Osteoblast (primary cell): ENCODE measurements at regions not wholly inside any gene's neighbourhood (a gene's known extent, or its start where the extent isn't known, plus 50 kb on each side); places are given as distances from the start of the nearest gene placed in this dataset.
"Not testable (repeated sequence)": the region's sequence is repeated elsewhere in the genome, so short reads cannot be mapped to it uniquely, and the experiment has no call there.

ENCODE experiments used
- DNase-seq: peaks from one replicate; pipeline ENCODE4 v3.0.0; 2011; ENCODE audit warnings: low spot score, mixed read lengths; ENCODE audit not compliant: insufficient read length; ENCODE audit errors: missing footprints
- H2AFZ ChIP-seq: 2 replicates; pipeline ENCODE4 v1.6.0; 2011; ENCODE audit warnings: mild to moderate bottlenecking, low read length
- H3K27ac ChIP-seq: 2 replicates; pipeline ENCODE4 v1.5.1; 2011; ENCODE audit warnings: mild to moderate bottlenecking, low read depth, low read length, moderate library complexity
- H3K27me3 ChIP-seq: 2 replicates; pipeline ENCODE4 v1.6.0; 2012; ENCODE audit warnings: mild to moderate bottlenecking, control low read depth, inconsistent platforms, low read length, moderate library complexity; ENCODE audit not compliant: insufficient read depth
- H3K36me3 ChIP-seq: 2 replicates; pipeline ENCODE4 v1.5.1; 2011; ENCODE audit warnings: mild to moderate bottlenecking, low read length, control low read depth, moderate library complexity; ENCODE audit not compliant: insufficient read depth
- H3K4me1 ChIP-seq: 2 replicates; pipeline ENCODE4 v1.5.1; 2011; ENCODE audit warnings: mild to moderate bottlenecking, low read length, control low read depth, moderate library complexity; ENCODE audit not compliant: insufficient read depth
- H3K4me2 ChIP-seq: 2 replicates; pipeline ENCODE4 v1.6.0; 2011; ENCODE audit warnings: mild to moderate bottlenecking, low read length; ENCODE audit not compliant: insufficient read depth
- H3K4me3 ChIP-seq: fragments of 200-600 bp; sonication (generic); 3 replicates; pipeline ENCODE4 v1.5.1; 2012; ENCODE audit warnings: mild to moderate bottlenecking, low read length, inconsistent platforms; ENCODE audit not compliant: insufficient read depth
- H3K79me2 ChIP-seq: 2 replicates; pipeline ENCODE4 v1.6.0; 2012; ENCODE audit warnings: mild to moderate bottlenecking, low read length, control low read depth, inconsistent platforms; ENCODE audit not compliant: insufficient read depth
- H3K9me3 ChIP-seq: 2 replicates; pipeline ENCODE4 v1.5.1; 2011; ENCODE audit warnings: low read depth, low read length, control low read depth
- H4K20me1 ChIP-seq: 2 replicates; pipeline ENCODE4 v1.6.0; 2012; ENCODE audit warnings: mild to moderate bottlenecking, low read length, control low read depth; ENCODE audit not compliant: insufficient read depth

DNA sequence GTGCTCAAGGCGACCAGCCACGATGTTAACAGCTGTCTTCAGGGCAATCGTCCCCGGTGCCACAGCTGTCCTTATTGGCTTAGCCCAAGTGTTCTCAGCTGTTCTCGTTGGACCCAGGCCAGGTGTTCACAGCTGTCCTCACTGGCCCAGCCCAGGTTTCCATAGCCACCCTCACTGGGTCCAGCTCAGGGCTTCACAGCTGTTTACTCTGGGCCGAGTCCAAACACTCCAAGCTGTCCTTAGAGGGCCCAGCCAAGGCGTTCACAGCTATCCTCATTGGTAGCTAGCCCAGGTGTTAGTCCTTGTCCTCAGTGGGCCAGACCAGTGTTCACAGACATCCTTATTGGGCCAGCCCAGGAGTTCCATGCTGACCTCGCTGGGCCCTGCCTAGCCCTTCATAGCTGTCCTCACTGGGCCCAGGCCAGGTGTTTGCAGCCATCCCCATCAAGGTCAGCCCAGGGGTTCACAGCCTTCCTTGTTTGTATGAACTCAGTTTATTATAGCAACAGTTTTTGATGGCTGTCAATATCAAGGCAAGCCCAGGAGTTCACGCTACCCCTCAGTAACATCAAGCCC lies 106.0 kb upstream of the THOC3 start:
- H4K20me1 ChIP-seq, H3K27me3 ChIP-seq, H3K4me2 ChIP-seq, H3K4me3 ChIP-seq, H3K79me2 ChIP-seq, H2AFZ ChIP-seq, H3K36me3 ChIP-seq, DNase-seq, H3K9me3 ChIP-seq, H3K27ac ChIP-seq, H3K4me1 ChIP-seq: not testable (repeated sequence)

DNA sequence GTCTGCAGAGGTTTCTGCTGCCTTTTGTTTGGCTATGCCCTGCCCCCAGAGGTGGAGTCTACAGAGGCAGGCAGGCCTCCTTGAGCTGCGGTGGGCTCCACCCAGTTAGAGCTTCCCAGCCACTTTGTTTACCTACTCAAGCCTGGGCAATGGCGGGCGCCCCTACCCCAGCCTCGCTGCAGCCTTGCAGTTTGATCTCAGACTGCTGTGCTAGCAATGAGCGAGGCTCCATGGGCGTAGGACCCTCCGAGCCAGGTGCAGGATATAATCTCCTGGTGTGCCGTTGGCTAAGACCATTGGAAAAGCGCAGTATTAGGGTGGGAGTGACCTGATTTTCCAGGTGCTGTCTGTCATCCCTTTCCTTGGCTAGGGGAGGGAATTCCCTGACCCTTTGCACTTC lies 115.6 kb upstream of the THOC3 start:
- not testable (repeated sequence) for H3K79me2 ChIP-seq, H3K4me1 ChIP-seq

DNA sequence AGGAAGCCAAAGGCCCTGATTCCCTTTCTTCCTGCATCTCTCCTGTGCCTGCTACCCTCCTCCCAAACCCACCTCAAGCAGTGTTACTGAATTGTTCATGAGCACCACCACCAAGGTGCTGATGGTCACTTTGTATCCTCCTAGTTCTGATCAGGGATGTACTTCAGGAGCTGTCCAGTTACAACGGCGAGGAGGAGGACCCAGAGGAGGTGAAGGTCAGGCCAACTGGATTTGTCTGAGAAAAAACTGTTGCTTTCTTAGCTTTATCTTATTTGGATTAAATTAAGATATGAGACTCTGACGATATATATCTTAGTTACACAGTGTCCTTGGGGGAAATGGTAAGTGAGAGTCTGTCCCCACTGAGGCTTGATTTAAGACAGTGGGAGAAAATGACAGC lies 135.0 kb upstream of the THOC3 start:
- not testable (repeated sequence) for H3K4me3 ChIP-seq, H4K20me1 ChIP-seq, H3K27me3 ChIP-seq, H3K36me3 ChIP-seq, H3K4me2 ChIP-seq, H3K4me1 ChIP-seq, DNase-seq, H2AFZ ChIP-seq, H3K27ac ChIP-seq, H3K79me2 ChIP-seq, H3K9me3 ChIP-seq

More for the DNA sequence above, 115.6 kb upstream of the THOC3 start:
- not testable (repeated sequence) for H3K4me2 ChIP-seq, H3K27ac ChIP-seq, H3K27me3 ChIP-seq, DNase-seq, H3K4me3 ChIP-seq, H3K9me3 ChIP-seq, H4K20me1 ChIP-seq, H3K36me3 ChIP-seq, H2AFZ ChIP-seq

DNA sequence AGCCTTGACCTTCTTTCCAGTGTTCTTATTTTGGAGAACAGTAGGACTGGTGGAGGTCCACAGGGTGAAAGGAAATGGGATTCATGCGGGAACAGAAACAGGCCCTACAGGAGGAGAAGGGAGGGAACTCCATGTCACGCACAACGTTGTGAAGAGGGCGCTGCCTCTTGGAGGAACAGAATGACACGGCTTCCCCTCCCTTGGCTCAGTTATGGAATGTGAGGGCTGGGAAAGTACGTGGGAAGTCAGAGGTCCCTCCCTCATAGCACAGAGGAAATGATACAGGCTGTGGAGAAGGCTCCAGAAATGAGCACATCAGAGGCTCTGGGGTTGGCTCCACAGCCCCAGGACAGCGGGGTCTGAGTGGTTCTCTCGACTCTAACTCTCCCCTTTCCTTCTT lies 125.3 kb upstream of the SIMC1 start:
- not testable (repeated sequence) for H3K9me3 ChIP-seq, H3K27me3 ChIP-seq, H3K4me3 ChIP-seq, DNase-seq, H4K20me1 ChIP-seq, H3K79me2 ChIP-seq, H3K4me2 ChIP-seq, H2AFZ ChIP-seq, H3K27ac ChIP-seq, H3K4me1 ChIP-seq, H3K36me3 ChIP-seq

DNA sequence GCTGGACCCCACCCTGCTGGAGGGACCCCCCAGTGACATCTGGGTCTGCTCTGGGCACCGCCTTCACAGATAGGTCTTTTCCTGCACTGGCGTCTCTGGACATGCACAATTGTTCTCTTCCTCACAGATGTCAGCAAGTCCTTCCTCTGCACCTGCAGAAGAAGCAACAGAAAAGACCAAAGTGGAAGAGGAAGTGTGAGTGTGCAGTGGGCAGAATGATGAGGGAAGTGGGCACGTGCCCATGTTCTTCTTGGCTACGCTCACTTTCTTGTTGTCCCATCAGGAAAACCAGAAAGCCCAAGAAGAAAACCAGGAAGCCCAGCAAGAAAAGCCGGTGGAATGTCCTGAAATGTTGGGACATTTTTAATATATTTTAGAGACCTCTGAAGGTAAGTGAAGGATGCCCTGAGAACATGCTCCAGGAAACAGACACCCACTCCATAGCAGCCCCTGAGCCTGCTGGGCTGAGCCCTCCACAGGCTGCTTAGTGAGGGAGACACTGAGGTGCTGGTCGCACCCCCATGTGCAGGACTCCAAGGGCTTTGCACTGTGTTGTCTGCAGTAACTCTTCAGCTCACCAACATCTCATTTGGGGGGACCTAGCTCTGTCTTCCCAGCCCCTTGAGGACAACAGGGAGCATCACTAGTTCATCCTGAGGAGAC lies 124.4 kb upstream of the SIMC1 start:
- H3K27ac ChIP-seq, H3K4me3 ChIP-seq, DNase-seq, H3K4me2 ChIP-seq, H2AFZ ChIP-seq, H3K9me3 ChIP-seq, H3K79me2 ChIP-seq, H3K36me3 ChIP-seq, H3K27me3 ChIP-seq, H4K20me1 ChIP-seq, H3K4me1 ChIP-seq: not testable (repeated sequence)

DNA sequence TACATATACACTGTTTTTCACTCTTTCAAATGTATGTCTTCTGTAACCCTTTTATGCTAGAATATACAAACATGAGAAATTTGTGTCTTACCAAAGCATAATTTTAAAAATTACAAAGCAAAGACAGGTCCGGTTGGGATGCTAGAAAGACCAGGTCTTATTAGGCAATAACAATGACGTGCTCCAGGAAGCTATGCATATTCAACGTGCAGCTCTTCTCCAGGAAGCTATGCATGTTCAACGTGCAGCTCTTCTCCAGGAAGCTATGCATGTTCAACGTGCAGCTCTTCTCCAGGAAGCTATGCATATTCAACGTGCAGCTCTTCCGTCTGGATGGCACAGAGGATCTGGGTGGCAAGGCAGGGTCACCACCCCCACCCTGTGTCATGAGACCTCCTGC lies 123.4 kb upstream of the SIMC1 start:
- H3K27me3 ChIP-seq, H3K4me3 ChIP-seq, DNase-seq, H2AFZ ChIP-seq, H3K36me3 ChIP-seq, H3K79me2 ChIP-seq, H4K20me1 ChIP-seq, H3K27ac ChIP-seq, H3K4me1 ChIP-seq, H3K4me2 ChIP-seq, H3K9me3 ChIP-seq: not testable (repeated sequence)

DNA sequence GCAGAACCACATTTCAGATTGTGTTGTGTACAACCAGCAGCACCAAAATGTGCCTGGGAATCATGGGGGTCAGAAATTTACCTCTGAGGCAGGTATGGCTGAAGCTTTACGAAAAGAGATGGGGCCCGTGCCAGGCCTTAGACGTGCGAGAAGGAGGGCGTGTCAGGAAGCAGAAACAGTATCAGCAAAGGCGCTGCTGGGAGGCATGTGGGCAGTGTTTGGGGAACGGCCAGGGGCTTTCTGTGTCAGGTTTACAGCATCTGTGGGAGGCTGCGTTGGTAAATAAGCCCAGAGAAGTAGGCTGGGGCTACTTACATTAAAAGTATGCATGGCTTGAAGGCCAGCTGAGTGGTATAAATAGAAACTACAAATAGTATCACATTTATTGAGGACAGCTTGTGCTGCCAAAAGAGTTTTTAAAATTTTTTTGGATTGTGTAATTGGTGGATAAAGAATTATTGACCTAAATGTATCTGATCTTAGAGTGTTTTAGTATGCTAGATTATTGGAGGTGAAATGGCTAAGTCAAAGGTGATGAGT lies 120.5 kb upstream of the SIMC1 start:
- H4K20me1 ChIP-seq, H2AFZ ChIP-seq, H3K36me3 ChIP-seq, H3K27me3 ChIP-seq, H3K4me3 ChIP-seq, DNase-seq, H3K79me2 ChIP-seq, H3K9me3 ChIP-seq, H3K4me1 ChIP-seq, H3K27ac ChIP-seq, H3K4me2 ChIP-seq: not testable (repeated sequence)

DNA sequence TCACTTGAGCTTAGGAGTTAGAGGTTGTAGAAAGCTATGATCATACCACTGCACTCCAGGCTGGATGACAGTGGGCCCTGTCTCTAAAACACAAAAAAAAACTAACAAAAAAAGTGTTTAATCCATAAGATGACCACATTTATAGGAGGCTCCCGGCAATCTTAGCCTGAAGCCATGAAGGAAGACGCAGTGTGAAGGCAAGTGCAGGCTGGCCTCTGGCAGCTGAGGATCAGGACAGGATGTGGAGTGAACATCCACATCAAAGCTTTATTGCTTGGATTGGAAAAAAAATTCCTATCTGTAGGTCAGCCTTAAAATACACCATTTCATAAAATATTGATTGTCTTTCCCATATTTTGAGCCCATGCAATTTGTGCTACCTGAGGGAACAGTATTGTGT lies 115.9 kb upstream of the SIMC1 start:
- H3K27ac ChIP-seq, H3K4me2 ChIP-seq, H3K36me3 ChIP-seq, H3K4me3 ChIP-seq, H3K27me3 ChIP-seq, H3K79me2 ChIP-seq, H3K9me3 ChIP-seq, DNase-seq, H2AFZ ChIP-seq, H4K20me1 ChIP-seq, H3K4me1 ChIP-seq: not testable (repeated sequence)

DNA sequence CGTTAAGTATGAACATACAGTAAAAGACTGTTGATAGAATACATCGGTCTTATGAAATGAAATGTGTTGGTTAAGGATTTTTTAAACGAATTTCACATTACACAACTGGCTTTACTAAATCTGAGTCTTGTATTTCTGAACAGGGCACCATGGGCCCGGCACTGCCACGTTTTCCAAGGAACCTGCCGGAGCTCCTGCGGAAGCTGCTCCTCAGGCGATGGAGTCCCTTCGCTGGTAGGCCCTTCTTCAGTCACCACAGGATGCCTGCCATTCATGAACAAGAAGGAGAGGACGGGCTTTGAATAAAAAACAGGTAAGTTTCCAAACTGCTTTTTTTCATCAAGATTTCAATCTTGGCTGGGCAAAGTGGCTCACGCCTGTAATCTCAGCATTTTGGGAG lies 114.1 kb upstream of the SIMC1 start:
- H3K4me1 ChIP-seq, H3K36me3 ChIP-seq, DNase-seq, H4K20me1 ChIP-seq, H3K4me3 ChIP-seq, H3K27ac ChIP-seq, H3K9me3 ChIP-seq, H3K27me3 ChIP-seq, H3K79me2 ChIP-seq, H3K4me2 ChIP-seq, H2AFZ ChIP-seq: not testable (repeated sequence)
